ENCODE measurements at regions not wholly inside any gene's neighbourhood (a gene's known extent, or its start where the extent isn't known, plus 50 kb on each side); places are given as distances from the start of the nearest gene placed in this dataset.
"Not testable (repeated sequence)": the region's sequence is repeated elsewhere in the genome, so short reads cannot be mapped to it uniquely, and the experiment has no call there.

- DNase-seq (ENCODE audit: low read depth in 2 of 2) = no peak
Observed at GRCh38 chr6:156601152-156602065, 175.8 kb upstream of the ARID1B start.

DNA sequence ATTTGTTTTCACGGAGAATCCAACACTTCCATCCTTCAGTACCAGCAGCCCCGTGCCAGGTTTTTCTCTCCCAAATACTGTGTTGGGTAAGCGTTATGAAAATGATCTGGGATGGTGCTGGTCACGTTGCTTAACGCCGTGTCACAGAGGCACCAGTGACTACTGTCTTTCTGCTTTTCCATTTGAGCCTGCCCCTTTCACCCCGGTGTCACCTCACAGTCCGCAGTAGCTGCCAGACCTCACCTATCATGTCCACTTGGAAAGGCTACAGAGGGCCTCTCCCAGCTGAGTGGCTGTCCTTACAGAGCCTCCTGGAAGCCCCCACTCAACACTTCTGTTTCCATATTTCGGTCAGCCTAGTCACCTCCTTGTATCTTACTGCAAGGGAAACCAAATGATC, 176.5 kb upstream of the ARID1B start:
- no peak for DNase-seq (ENCODE audit: low read depth in 2 of 2)

DNA sequence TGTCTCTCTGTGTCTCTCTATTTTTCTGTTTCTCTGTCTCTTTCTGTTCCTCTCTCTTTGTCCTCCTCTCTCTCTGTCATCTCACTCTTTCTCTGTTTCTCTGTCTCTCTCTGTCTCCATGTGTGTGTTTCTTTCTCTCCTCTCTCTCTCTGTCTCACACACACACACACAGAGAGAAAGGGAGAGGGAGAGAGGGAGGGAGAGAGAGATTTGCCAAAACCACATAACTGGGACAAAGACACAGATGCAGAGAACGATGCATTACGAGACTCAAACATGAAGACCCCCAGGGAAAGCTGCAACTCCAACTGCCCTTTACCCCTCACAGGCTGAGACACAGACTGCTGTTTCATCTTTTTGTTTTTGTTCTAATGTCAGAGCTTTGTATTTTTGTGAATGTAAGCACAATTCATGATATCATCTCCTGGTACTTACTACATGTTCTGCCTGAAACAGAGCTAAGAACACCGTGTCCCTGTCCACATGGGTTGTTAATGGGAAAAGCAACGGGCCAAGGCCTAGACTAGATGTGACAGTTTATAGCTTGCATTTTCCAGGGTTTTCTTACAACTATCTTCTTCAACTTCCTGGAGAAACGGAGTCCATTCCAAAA, 177.1 kb upstream of the ARID1B start:
- DNase-seq (ENCODE audit: low read depth in 2 of 2) = no peak

- DNase-seq (ENCODE audit: low read depth in 2 of 2) = no peak
Observed at GRCh38 chr6:156599366-156599765, 177.8 kb upstream of the ARID1B start.

- DNase-seq (ENCODE audit: low read depth in 2 of 2) = no peak
Observed at GRCh38 chr6:156598855-156599180, 178.4 kb upstream of the ARID1B start.

GRCh38 chr6:156598071-156598854, 178.9 kb upstream of the ARID1B start:
- DNase-seq (ENCODE audit: low read depth in 2 of 2) = no peak

DNA sequence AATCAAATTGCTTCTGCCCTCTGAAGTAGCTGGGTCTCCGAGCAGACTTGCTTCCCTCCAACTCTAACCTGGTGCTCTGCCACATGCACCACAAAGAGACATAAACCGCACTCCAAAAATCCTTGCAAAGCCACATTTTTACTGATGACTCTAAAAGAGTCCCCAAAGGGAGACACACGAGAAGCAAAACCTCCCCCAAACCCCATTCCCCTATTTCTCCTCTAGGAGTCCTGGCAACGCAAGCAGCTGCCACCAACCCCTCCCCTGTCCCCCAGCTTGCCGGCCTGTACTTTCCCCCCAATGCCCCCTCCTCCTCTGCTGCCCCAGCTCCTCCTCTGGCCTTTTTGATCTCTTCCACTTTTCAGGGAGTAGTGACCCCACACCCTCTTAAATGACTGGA, 180.1 kb upstream of the ARID1B start:
- no peak for DNase-seq (ENCODE audit: low read depth in 2 of 2)

GRCh38 chr6:156595476-156595875, 181.7 kb upstream of the ARID1B start:
- DNase-seq (ENCODE audit: low read depth in 2 of 2) = no peak

DNA sequence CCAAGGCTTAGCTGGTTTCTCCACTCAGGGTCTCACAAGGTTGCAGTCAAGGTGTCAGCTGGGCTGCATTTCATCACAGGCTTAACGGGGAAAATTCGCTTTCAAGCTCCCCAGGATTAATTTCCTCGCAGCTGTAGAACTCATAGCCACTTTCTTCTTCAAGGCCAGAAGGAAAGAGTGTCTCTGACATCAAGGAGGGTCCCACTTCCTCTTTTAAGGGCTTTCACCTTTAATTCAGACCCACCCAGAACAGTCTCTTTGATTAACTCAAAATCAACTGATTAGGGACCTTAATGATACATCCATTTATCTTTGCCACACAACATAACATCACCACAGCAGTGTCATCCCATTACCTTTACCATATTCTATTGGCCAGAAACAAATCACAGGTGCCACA, 183.3 kb upstream of the ARID1B start:
- DNase-seq (ENCODE audit: low read depth in 2 of 2) = no peak

DNA sequence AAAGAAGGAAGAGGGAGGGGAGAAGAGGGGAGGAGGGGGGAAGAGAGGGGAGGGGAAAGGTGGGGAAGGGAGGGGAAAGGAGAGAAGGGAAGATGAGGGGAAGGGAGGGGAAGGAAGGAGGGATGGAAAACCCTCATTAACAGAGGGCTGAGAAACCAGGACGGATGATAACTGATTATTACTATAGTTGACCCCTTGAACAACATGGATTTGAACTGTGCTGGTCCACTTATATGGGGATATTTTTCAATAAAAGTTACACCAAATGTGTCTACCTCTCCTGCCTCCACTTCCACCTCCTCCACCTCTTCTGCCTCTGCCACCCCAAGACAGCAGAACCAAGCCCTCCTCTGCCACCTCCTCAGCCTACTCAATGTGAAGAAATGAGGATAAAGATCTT, 184.1 kb upstream of the ARID1B start:
- DNase-seq (ENCODE audit: low read depth in 2 of 2) = no peak

DNA sequence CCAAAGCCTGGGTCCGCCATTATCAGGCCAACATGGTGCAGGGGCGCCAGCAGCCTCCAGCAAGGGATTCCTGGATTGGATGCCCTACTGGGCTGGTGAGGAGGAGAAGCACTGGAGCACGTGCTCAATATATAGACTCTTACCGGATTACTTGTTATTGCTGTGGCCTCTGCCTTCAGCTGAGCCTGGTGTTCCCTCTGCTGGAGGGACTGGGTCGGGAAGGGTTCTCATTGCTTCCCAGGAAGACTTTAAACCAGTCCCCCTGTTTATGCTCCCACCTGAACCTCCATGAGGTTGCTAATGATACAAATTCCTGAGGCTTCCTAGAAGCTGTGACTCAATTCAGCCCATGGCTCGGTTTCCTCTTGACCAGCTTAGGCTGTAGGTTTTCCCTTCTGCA, 186.7 kb upstream of the ARID1B start:
- DNase-seq (ENCODE audit: low read depth in 2 of 2) = no peak

- DNase-seq (ENCODE audit: low read depth in 2 of 2) = no peak
Observed at GRCh38 chr6:156589281-156589680, 187.9 kb upstream of the ARID1B start.

DNA sequence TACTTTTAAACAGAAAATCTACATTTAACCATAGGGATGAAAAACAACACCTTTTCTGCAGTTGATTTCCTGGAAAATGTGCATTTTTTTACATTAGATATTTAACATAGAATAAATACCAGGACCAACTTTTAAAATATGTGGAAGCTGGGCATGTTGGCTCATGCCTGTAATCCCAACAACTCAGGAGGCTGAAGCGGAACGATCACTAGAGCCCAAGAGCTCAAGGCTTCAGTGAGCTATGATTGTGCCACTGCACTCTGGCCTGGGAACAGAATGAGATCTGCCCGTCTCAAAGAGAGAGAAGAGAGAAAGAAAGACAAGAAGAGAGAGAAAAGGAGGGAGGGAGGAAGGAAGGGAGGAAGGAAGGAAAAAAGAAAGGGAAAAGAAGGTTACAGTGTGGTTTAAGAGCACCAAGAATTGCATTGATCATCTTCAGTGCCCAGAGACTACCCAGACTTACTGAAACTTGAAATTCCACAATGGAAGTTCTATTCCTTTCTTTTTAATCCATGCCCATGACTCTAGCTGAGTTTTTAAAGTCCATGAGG, 189.4 kb upstream of the ARID1B start:
- no peak for DNase-seq (ENCODE audit: low read depth in 2 of 2)

DNA sequence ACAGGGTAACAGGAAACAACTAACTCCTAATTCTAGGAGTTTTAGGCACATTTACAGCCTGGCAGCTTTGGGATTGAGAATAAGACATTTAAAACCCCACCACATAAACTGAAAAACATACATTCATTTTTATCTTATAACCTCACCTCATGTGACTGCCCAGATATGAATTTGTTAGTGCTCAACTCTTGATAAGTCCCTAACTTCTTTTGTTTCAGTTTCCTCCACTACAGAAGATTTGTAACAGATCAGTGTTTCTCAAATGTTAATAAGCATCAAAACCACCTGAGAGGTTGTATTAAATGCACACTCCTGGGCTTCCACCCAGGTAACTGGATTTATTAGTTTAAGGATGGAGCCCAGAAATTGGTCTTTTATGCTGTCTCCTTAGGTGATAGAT, 190.1 kb upstream of the ARID1B start:
- no peak for DNase-seq (ENCODE audit: low read depth in 2 of 2)

GRCh38 chr6:156585859-156586258, 191.3 kb upstream of the ARID1B start:
- no peak for DNase-seq (ENCODE audit: low read depth in 2 of 2)

- not testable (repeated sequence) for DNase-seq (ENCODE audit: low read depth in 2 of 2)
Observed at GRCh38 chr6:156584121-156584520, 193.1 kb upstream of the ARID1B start.

GRCh38 chr6:156583083-156583482, 194.1 kb upstream of the ARID1B start:
- DNase-seq (ENCODE audit: low read depth in 2 of 2) = no peak

DNA sequence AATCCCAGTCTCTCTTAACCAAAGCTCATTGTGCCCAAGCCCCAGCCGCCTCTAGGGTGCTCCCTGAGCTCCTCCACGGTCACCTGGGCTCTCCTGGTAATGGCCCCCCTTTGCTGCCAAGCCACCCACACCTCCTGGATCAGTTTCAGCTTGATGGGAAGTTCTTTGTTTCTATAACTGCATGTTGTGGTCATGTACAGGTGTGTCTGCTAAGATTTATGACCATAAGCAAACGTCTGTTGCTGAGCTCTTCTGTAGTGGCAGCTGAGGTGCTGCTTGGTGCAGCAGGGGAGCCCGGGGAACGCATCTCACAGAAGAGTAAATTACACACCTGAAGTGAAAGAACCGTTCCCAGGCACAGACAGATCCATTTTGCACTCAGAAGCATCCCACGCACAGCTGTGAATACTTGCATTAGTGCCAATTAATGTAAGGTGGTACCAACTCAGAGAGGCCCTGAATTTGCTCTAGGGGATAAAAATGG, 194.6 kb upstream of the ARID1B start:
- no peak for DNase-seq (ENCODE audit: low read depth in 2 of 2)

GRCh38 chr6:156579564-156579963, 197.6 kb upstream of the ARID1B start:
- no peak for DNase-seq (ENCODE audit: low read depth in 2 of 2)

- DNase-seq (ENCODE audit: low read depth in 2 of 2) = no peak
Observed at GRCh38 chr6:156577749-156578148, 199.4 kb upstream of the ARID1B start.

- no peak for DNase-seq (ENCODE audit: low read depth in 2 of 2)
Observed at GRCh38 chr6:156575361-156575760, 201.8 kb upstream of the ARID1B start.

GRCh38 chr6:156564807-156565149, 212.4 kb upstream of the ARID1B start:
- no peak for DNase-seq (ENCODE audit: low read depth in 2 of 2)
